ENCODE measurements at regions not wholly inside any gene's neighbourhood (a gene's known extent, or its start where the extent isn't known, plus 50 kb on each side); places are given as distances from the start of the nearest gene placed in this dataset.

- no peak overlapping the region for H3K4me3 ChIP-seq (ENCODE audit: low read depth in 1 of 2, low read length in 1 of 2)
- H3K27me3 ChIP-seq, result no peaks in the 10 kb centered on the region
- no peaks in the 10 kb centered on the region for H3K9me3 ChIP-seq
- TF ChIP-seq, protein P1, sequence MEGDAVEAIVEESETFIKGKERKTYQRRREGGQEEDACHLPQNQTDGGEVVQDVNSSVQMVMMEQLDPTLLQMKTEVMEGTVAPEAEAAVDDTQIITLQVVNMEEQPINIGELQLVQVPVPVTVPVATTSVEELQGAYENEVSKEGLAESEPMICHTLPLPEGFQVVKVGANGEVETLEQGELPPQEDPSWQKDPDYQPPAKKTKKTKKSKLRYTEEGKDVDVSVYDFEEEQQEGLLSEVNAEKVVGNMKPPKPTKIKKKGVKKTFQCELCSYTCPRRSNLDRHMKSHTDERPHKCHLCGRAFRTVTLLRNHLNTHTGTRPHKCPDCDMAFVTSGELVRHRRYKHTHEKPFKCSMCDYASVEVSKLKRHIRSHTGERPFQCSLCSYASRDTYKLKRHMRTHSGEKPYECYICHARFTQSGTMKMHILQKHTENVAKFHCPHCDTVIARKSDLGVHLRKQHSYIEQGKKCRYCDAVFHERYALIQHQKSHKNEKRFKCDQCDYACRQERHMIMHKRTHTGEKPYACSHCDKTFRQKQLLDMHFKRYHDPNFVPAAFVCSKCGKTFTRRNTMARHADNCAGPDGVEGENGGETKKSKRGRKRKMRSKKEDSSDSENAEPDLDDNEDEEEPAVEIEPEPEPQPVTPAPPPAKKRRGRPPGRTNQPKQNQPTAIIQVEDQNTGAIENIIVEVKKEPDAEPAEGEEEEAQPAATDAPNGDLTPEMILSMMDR (IDR thresholded peaks at IDR 0.05), result no peak
- H3K4me1 ChIP-seq (ENCODE audit: control insufficient read depth in 1 of 2, insufficient read depth in 1 of 2, low read depth in 1 of 2, low read length in 1 of 2), result peaks cover 19 to 20% of the 10 kb centered on the region in 2 experiments
- no peak overlapping the region for H3K27ac ChIP-seq
- H3K36me3 ChIP-seq, result no peaks in the 10 kb centered on the region
These were observed 165.0 kb upstream of the MAP3K1 start for GRCh38 chr5:56650386-56650785.

DNA sequence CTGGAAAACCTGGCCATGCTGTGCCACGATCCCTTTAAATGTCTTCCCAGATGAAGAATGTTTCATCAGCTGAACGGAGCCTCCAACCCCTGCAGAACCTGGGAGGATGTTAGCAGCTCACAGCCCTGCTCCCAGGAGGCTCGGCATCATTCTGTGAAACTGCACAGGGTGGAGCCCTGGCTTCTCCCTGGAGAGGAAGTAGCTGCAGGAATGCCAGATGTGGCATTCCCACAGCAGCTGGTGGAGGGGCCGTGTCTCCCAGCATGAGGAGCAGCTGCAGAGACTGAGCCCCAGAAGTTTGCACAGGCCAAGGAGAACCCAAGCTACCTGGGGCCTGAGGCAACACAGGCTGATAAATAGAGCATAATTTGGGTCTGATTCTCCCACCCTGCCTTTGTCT lies 165.8 kb upstream of the MAP3K1 start:
- H3K36me3 ChIP-seq, result no peaks in the 10 kb centered on the region
- H3K27ac ChIP-seq, result no peak overlapping the region
- TF ChIP-seq, protein P1 (IDR thresholded peaks at IDR 0.05), result no peak
- H3K27me3 ChIP-seq, result no peaks in the 10 kb centered on the region
- no peaks in the 10 kb centered on the region for H3K9me3 ChIP-seq
- H3K4me1 ChIP-seq (ENCODE audit: control insufficient read depth in 1 of 2, insufficient read depth in 1 of 2, low read depth in 1 of 2, low read length in 1 of 2), result peaks cover 19 to 20% of the 10 kb centered on the region in 2 experiments
- H3K4me3 ChIP-seq (ENCODE audit: low read depth in 1 of 2, low read length in 1 of 2), result no peak overlapping the region

DNA sequence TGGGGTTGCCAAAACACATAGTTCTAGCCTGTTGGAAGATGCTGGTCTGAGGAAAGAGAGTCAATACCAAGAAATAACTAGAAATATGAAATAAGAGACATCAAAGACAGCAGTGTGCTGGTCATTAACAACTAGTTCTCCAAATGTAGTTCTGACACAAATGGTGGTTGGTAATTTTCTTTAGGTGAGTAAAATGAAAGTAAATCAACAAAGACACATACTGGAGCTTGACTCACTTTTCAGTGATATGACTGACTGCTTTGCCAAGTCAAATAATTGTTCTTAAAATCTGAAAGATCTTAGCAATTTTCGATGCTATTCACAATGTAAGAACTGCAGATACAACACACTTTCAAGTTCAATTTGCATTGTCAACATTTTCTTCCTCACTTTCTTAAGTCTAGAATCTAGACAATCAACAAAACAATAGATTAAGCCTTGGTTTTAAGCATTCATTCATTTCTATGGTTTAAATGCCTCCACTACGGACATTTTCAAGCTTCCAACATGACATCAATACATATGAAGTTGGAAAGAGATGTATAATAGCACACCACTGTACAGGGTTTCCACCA lies 166.8 kb upstream of the MAP3K1 start:
- Histone ChIP-seq H3K27ac (peak overlapping the region; percentile 26), H3K9me3 (no peaks in the 10 kb centered on the region), H3K36me3 (no peaks in the 10 kb centered on the region), H3K27me3 (no peaks in the 10 kb centered on the region), H3K4me1 (ENCODE audit: control insufficient read depth in 1 of 2, insufficient read depth in 1 of 2, low read depth in 1 of 2, low read length in 1 of 2) (peaks cover 19 to 20% of the 10 kb centered on the region in 2 experiments), H3K4me3 (ENCODE audit: low read depth in 1 of 2, low read length in 1 of 2) (no peak overlapping the region)
- TF ChIP-seq, protein P1 (IDR thresholded peaks at IDR 0.05), result no peak

- Histone ChIP-seq H3K27me3 (no peaks in the 10 kb centered on the region), H3K27ac (no peak overlapping the region), H3K4me1 (ENCODE audit: control insufficient read depth in 1 of 2, insufficient read depth in 1 of 2, low read depth in 1 of 2, low read length in 1 of 2) (peaks cover 19 to 20% of the 10 kb centered on the region in 2 experiments), H3K9me3 (no peaks in the 10 kb centered on the region), H3K4me3 (ENCODE audit: low read depth in 1 of 2, low read length in 1 of 2) (no peak overlapping the region), H3K36me3 (no peaks in the 10 kb centered on the region)
- TF ChIP-seq, protein P1 (IDR thresholded peaks at IDR 0.05), result no peak
These were observed 168.1 kb upstream of the MAP3K1 start for GRCh38 chr5:56647099-56647850.

- Histone ChIP-seq H3K27ac (no peak overlapping the region), H3K36me3 (no peaks in the 10 kb centered on the region), H3K9me3 (no peaks in the 10 kb centered on the region), H3K4me1 (ENCODE audit: control insufficient read depth in 1 of 2, insufficient read depth in 1 of 2, low read depth in 1 of 2, low read length in 1 of 2) (peaks cover 17 to 18% of the 10 kb centered on the region in 2 experiments), H3K27me3 (no peaks in the 10 kb centered on the region), H3K4me3 (ENCODE audit: low read depth in 1 of 2, low read length in 1 of 2) (no peak overlapping the region)
- TF ChIP-seq, protein P1 (IDR thresholded peaks at IDR 0.05), result no peak
These were observed 173.6 kb upstream of the MAP3K1 start for GRCh38 chr5:56641635-56642260.

Data from neutrophil (primary cell).